A549 (cell line): ENCODE measurements at regions not wholly inside any gene's neighbourhood (a gene's known extent, or its start where the extent isn't known, plus 50 kb on each side); places are given as distances from the start of the nearest gene placed in this dataset.

Experiments used
- ATAC-seq, 2 experiments: fragments of 200-7000 bp in 1 of 2; fragments of >200 bp in 1 of 2; cut with Nextera tagmentation in 1 of 2; cut with Tn5 transposase in 1 of 2; 3 replicates each; pipeline versions ENCODE4 v1.8.0 to v1.9.1; 2018 to 2020; ENCODE audit warnings: mild to moderate bottlenecking in 1 of 2, moderate library complexity in 1 of 2
- CTCF ChIA-PET: fragments of 300-600 bp; sonication (Branson Sonifier 250); formaldehyde crosslinking; extraction: SDS; loops from one replicate; lab custom pipeline; 2021; ENCODE audit warnings: antibody characterized with exemption, inconsistent platforms; lab: Yijun Ruan, JAX
- POLR2A ChIA-PET: fragments of 350-600 bp; formaldehyde crosslinking; extraction: SDS; loops from one replicate; lab custom pipeline; 2021; ENCODE audit warnings: antibody characterized with exemption, inconsistent platforms; lab: Yijun Ruan, JAX
- DNase-seq, 2 experiments: peaks; one replicate each; pipeline versions ENCODE4 v3.0.0 to v3.0.0-alpha.2; 2011 to 2016; ENCODE audit warnings: low read depth in 1 of 2, low spot score in 1 of 2
- FAIRE-seq: peaks from 2 replicates; lab custom pipeline; 2011; peaks lifted over from hg19 to GRCh38; lab: Jason Lieb, UNC
- H3K27ac ChIP-seq, 2 experiments: fragments of >200 bp; sonication (Bioruptor Twin); formaldehyde crosslinking; 3 replicates each; pipeline ENCODE4 v1.5.1; 2016 to 2017
- H3K4me1 ChIP-seq: fragments of >200 bp; sonication (Bioruptor Twin); formaldehyde crosslinking; 3 replicates; pipeline ENCODE4 v1.6.1; 2016
- H3K4me2 ChIP-seq: fragments of >200 bp; sonication (Bioruptor Twin); formaldehyde crosslinking; 3 replicates; pipeline ENCODE4 v1.6.1; 2016
- H3K4me3 ChIP-seq: fragments of >200 bp; sonication (Bioruptor Twin); formaldehyde crosslinking; 3 replicates; pipeline ENCODE4 v1.5.1; 2016
- H3K9me3 ChIP-seq: fragments of >200 bp; sonication (Bioruptor Twin); formaldehyde crosslinking; 3 replicates; pipeline ENCODE4 v1.6.1; 2016
- ATOH8 ChIP-seq: fragments of 250-450 bp; sonication (Bioruptor Pico); IDR thresholded peaks from 2 replicates; pipeline ENCODE4 v1.5.0; 2020; ENCODE audit warnings: low read depth, mild to moderate bottlenecking, moderate library complexity
- BCL3 ChIP-seq: fragments of >200 bp; sonication (Bioruptor Twin); formaldehyde crosslinking; IDR thresholded peaks from 3 replicates; pipeline ENCODE4 v1.6.1; 2016
- BHLHE40 ChIP-seq: IDR thresholded peaks from 2 replicates; pipeline ENCODE4 v1.6.1; 2012; ENCODE audit warnings: low read depth, low read length, inconsistent platforms
- CBX2 ChIP-seq: fragments of 200-600 bp; sonication (generic); IDR thresholded peaks from 2 replicates; pipeline ENCODE4 v1.6.1; 2016; ENCODE audit warnings: low read depth, mild to moderate bottlenecking, borderline replicate concordance
- CBX8 ChIP-seq: fragments of 200-600 bp; sonication (generic); IDR thresholded peaks from 2 replicates; pipeline ENCODE4 v1.6.1; 2016
- EP300 ChIP-seq, 2 experiments: fragments of >200 bp; sonication (Bioruptor Twin); formaldehyde crosslinking; IDR thresholded peaks; 2 replicates in 1 of 2; 3 replicates in 1 of 2; pipeline ENCODE4 v1.6.1; 2016 to 2017
- FOSL2 ChIP-seq, 2 experiments: fragments of 450-650 bp in 1 of 2; fragments of >200 bp in 1 of 2; sonication (Bioruptor Twin) in 1 of 2; formaldehyde crosslinking; IDR thresholded peaks; 2 replicates each; pipeline versions ENCODE4 v1.5.0 to v1.6.1; 2016 to 2020; ENCODE audit warnings: mild to moderate bottlenecking in 1 of 2, moderate library complexity in 1 of 2
- GATA3 ChIP-seq: IDR thresholded peaks from 2 replicates; pipeline ENCODE4 v1.6.1; 2012; ENCODE audit warnings: borderline replicate concordance
- HES2 ChIP-seq: fragments of >200 bp; sonication (Bioruptor Twin); formaldehyde crosslinking; IDR thresholded peaks from 2 replicates; pipeline ENCODE4 v1.6.1; 2016
- HEYL ChIP-seq: fragments of 250-450 bp; sonication (Bioruptor Pico); IDR thresholded peaks from 2 replicates; pipeline ENCODE4 v1.8.0; 2021; ENCODE audit warnings: mild to moderate bottlenecking, moderate library complexity
- HMGXB4 ChIP-seq: fragments of 250-450 bp; sonication (Bioruptor Pico); IDR thresholded peaks from 2 replicates; pipeline ENCODE4 v1.5.0; 2021; ENCODE audit warnings: mild to moderate bottlenecking, moderate library complexity, borderline replicate concordance
- HOXA7 ChIP-seq: fragments of 250-450 bp; sonication (Bioruptor Pico); IDR thresholded peaks from 2 replicates; pipeline ENCODE4 v1.5.0; 2020; ENCODE audit warnings: mild to moderate bottlenecking, moderate library complexity
- HOXB13 ChIP-seq: fragments of 250-450 bp; sonication (Bioruptor Pico); IDR thresholded peaks from 2 replicates; pipeline ENCODE4 v1.5.0; 2020; ENCODE audit warnings: low read depth, mild to moderate bottlenecking, moderate library complexity
- MAFK ChIP-seq: fragments of 450-650 bp; IDR thresholded peaks from 2 replicates; pipeline ENCODE4 v1.6.1; 2014; ENCODE audit not compliant: partially characterized antibody
- RARB ChIP-seq: fragments of 250-450 bp; sonication (Bioruptor Pico); IDR thresholded peaks from 2 replicates; pipeline ENCODE4 v1.8.0; 2021; ENCODE audit warnings: mild to moderate bottlenecking, moderate library complexity
- RCOR1 ChIP-seq: fragments of 150-350 bp; IDR thresholded peaks from 2 replicates; pipeline ENCODE4 v1.6.1; 2014; ENCODE audit warnings: antibody characterized with exemption, low read length, low read depth
- TFCP2L1 ChIP-seq: fragments of 250-450 bp; sonication (Bioruptor Pico); IDR thresholded peaks from 2 replicates; pipeline ENCODE4 v1.5.0; 2021; ENCODE audit warnings: mild to moderate bottlenecking
- USF2 ChIP-seq: fragments of 450-650 bp; IDR thresholded peaks from 2 replicates; pipeline ENCODE4 v1.6.1; 2014; ENCODE audit warnings: antibody characterized with exemption
- ZFP36 ChIP-seq: fragments of 450-650 bp; IDR thresholded peaks from 2 replicates; pipeline ENCODE4 v1.6.1; 2014; ENCODE audit warnings: borderline replicate concordance; ENCODE audit not compliant: partially characterized antibody
- ZSCAN20 ChIP-seq: fragments of 250-450 bp; sonication (Bioruptor Pico); IDR thresholded peaks from 2 replicates; pipeline ENCODE4 v1.8.0; 2022; ENCODE audit warnings: mild to moderate bottlenecking, moderate library complexity
- WGBS: methylation state at CpG from one replicate; pipeline ENCODE4 v1.1.6; 2017; ENCODE audit errors: missing lambda C conversion rate; 5-methylcytosine and 5-hydroxymethylcytosine counted together

- no peak overlapping the region for H3K27ac ChIP-seq
- POLR2A ChIA-PET = no interaction called here
- H3K4me1 ChIP-seq = no peaks in the 10 kb centered on the region
- H3K9me3 ChIP-seq = no peaks in the 10 kb centered on the region; the same call in 2 of the 3 replicates
- CTCF ChIA-PET = no interaction called here
- no peak for FAIRE-seq
- WGBS = 2% methylated on average over 1 of the region's 1 CpG
- TF ChIP-seq USF2 = no peak
- ATAC-seq = no peak
- no peak for DNase-seq
- H3K4me2 ChIP-seq = no peak overlapping the region
- no peak overlapping the region for H3K4me3 ChIP-seq
Measured at GRCh38 chr20:12413116-12413515, 495.4 kb downstream of the BTBD3 start.

- FAIRE-seq (no peak), ATAC-seq (peak in 1 of 2 experiments; percentile 33; a peak in 1 of 6 replicates), DNase-seq (no peak)
- ChIA-PET CTCF (interaction anchor here (1.4 kb wide), 1 partner anchor 11 kb away, joined by 4 read pairs; no protein-coding TSS in a partner anchor), POLR2A (no interaction called here)
- Histone ChIP-seq H3K4me1 (no peaks in the 10 kb centered on the region), H3K4me2 (peak overlapping the region; percentile 58), H3K27ac (peak overlapping the region in 1 of 2 experiments; percentile 11; a peak in 1 of 6 replicates), H3K4me3 (no peak overlapping the region), H3K9me3 (no peaks in the 10 kb centered on the region; the same call in 2 of the 3 replicates)
- 7% methylated on average over 10 of the region's 10 CpGs for WGBS
- peak; percentile 87 for TF ChIP-seq MAFK
- no peak for TF ChIP-seq TFCP2L1 (CRISPR knock-in tag)
Measured at GRCh38 chr20:12414446-12415274, 497.0 kb downstream of the BTBD3 start.

- no peaks in the 10 kb centered on the region for H3K9me3 ChIP-seq
- CTCF ChIA-PET = interaction anchor here (0.9 kb wide), 1 partner anchor 201 kb away, joined by 3 read pairs; no protein-coding TSS in a partner anchor
- POLR2A ChIA-PET = no interaction called here
- no peaks in the 10 kb centered on the region for H3K4me1 ChIP-seq
- WGBS = 9% methylated on average over 4 of the region's 4 CpGs
- TF ChIP-seq HOXB13 (CRISPR knock-in tag) = no peak
- FAIRE-seq (no peak), ATAC-seq (no peak), DNase-seq (no peak)
- H3K27ac ChIP-seq = no peak overlapping the region
- no peak overlapping the region for H3K4me3 ChIP-seq
- no peak overlapping the region for H3K4me2 ChIP-seq
Measured at GRCh38 chr20:12416281-12416680, 498.6 kb downstream of the BTBD3 start.

- Histone ChIP-seq H3K9me3 (no peaks in the 10 kb centered on the region), H3K27ac (no peak overlapping the region), H3K4me2 (no peak overlapping the region), H3K4me3 (no peak overlapping the region), H3K4me1 (no peaks in the 10 kb centered on the region)
- POLR2A ChIA-PET = no interaction called here
- DNase-seq (no peak), FAIRE-seq (no peak), ATAC-seq (no peak)
- TF ChIP-seq CBX8 (no peak), HES2 (no peak), HMGXB4 (CRISPR knock-in tag) (no peak), CBX2 (no peak), ZSCAN20 (CRISPR knock-in tag) (no peak), BHLHE40 (no peak), HOXA7 (CRISPR knock-in tag) (no peak), EP300 (IDR thresholded peaks at IDR 0.05) (no peak), FOSL2 (IDR thresholded peaks at IDR 0.05) (no peak), FOSL2 (CRISPR knock-in tag; IDR thresholded peaks at IDR 0.05) (no peak), ATOH8 (CRISPR knock-in tag) (no peak), HEYL (CRISPR knock-in tag) (no peak), ZFP36 (no peak), RCOR1 (no peak), GATA3 (no peak), RARB (no peak), BCL3 (no peak), HOXB13 (CRISPR knock-in tag) (no peak)
- 0% methylated on average over 2 of the region's 2 CpGs for WGBS
- CTCF ChIA-PET = no interaction called here
Measured at GRCh38 chr20:12433724-12434123, 516.0 kb downstream of the BTBD3 start.
